B cell (primary cell): ENCODE measurements at regions not wholly inside any gene's neighbourhood (a gene's known extent, or its start where the extent isn't known, plus 50 kb on each side); places are given as distances from the start of the nearest gene placed in this dataset.

Experiments
- ATAC-seq: fragments of 200-7000 bp; cut with Tn5 transposase; one replicate; pipeline ENCODE4 v1.10.0; 2021; ENCODE audit warnings: low read depth, mild to moderate bottlenecking, moderate number of reproducible peaks, moderate library complexity
- CTCF ChIA-PET: fragments of 350-600 bp; sonication (Branson Sonifier 250); formaldehyde crosslinking; loops from one replicate; lab custom pipeline; 2021; ENCODE audit warnings: antibody characterized with exemption, inconsistent platforms; lab: Charles Lee
- POLR2A ChIA-PET: fragments of 350-600 bp; sonication (Branson Sonifier 250); formaldehyde crosslinking; loops from one replicate; lab custom pipeline; 2021; ENCODE audit warnings: antibody characterized with exemption; lab: Charles Lee
- DNase-seq: peaks from one replicate; pipeline ENCODE4 v3.0.0; 2013
- H2AFZ ChIP-seq: 2 replicates; pipeline ENCODE4 v1.6.1; 2012; ENCODE audit warnings: mild to moderate bottlenecking, low read depth, low read length; ENCODE audit not compliant: insufficient read depth, poor library complexity, severe bottlenecking
- H3K27ac ChIP-seq, 2 donors: 1 replicate in 1 of 2; 2 replicates in 1 of 2; pipeline ENCODE4 v1.5.1; 2012 to 2013; ENCODE audit warnings: low read length in 2 of 2, mild to moderate bottlenecking in 2 of 2, moderate library complexity in 1 of 2
- H3K27me3 ChIP-seq, 4 experiments: fragments of 200-600 bp in 1 of 4; sonication (generic) in 1 of 4; replicated peaks in 1 of 4; 1 replicate in 2 of 4; 2 replicates in 2 of 4; pipeline versions ENCODE4 v1.6.1 to v1.7.0; 2013 to 2016; ENCODE audit warnings: low read length in 3 of 4, mild to moderate bottlenecking in 2 of 4, mixed read lengths in 1 of 4, moderate library complexity in 1 of 4; ENCODE audit not compliant: insufficient read depth in 4 of 4, control insufficient read depth in 3 of 4; ENCODE audit errors: control extremely low read depth in 1 of 4
- H3K36me3 ChIP-seq, 2 experiments: replicated peaks in 1 of 2; 1 replicate in 1 of 2; 2 replicates in 1 of 2; pipeline versions ENCODE4 v1.6.1 to v1.7.1; 2013; ENCODE audit warnings: low read length in 1 of 2; ENCODE audit not compliant: insufficient read depth in 2 of 2, control insufficient read depth in 1 of 2; ENCODE audit errors: control extremely low read depth in 1 of 2, extremely low read depth in 1 of 2
- H3K4me1 ChIP-seq, 2 donors: fragments of 200-600 bp in 1 of 2; sonication (generic) in 1 of 2; 1 replicate in 1 of 2; 2 replicates in 1 of 2; pipeline versions ENCODE4 v1.5.1 to v1.6.1; 2013 to 2017; ENCODE audit warnings: low read length in 2 of 2; ENCODE audit not compliant: control insufficient read depth in 2 of 2, insufficient read depth in 2 of 2
- H3K4me2 ChIP-seq: replicated peaks from 2 replicates; pipeline ENCODE3; 2012; ENCODE audit warnings: mild to moderate bottlenecking, low read depth, low read length; ENCODE audit not compliant: poor library complexity, severe bottlenecking
- H3K4me3 ChIP-seq, 5 experiments: fragments of 200-600 bp in 1 of 5; sonication (generic) in 1 of 5; 1 replicate in 3 of 5; 2 replicates in 2 of 5; pipeline versions ENCODE4 v1.5.1 to v1.7.0; 2011 to 2016; ENCODE audit warnings: low read length in 4 of 5, mild to moderate bottlenecking in 4 of 5, low read depth in 2 of 5, control low read depth in 1 of 5, moderate library complexity in 1 of 5; ENCODE audit not compliant: insufficient read depth in 1 of 5; ENCODE audit errors: control extremely low read depth in 1 of 5, extremely low read depth in 1 of 5
- H3K79me2 ChIP-seq: fragments of 200-600 bp; sonication (generic); one replicate; pipeline ENCODE4 v1.6.0; 2016; ENCODE audit warnings: low read length; ENCODE audit not compliant: control insufficient read depth, insufficient read depth
- H3K9ac ChIP-seq: fragments of 200-600 bp; sonication (generic); 2 replicates; pipeline ENCODE4 v1.6.1; 2017; ENCODE audit warnings: mild to moderate bottlenecking, low read length, moderate library complexity
- H3K9me3 ChIP-seq, 3 donors: one replicate each; pipeline versions ENCODE4 v1.6.1 to v1.7.1; 2013; ENCODE audit warnings: low read length in 2 of 3; ENCODE audit not compliant: control insufficient read depth in 2 of 3, insufficient read depth in 1 of 3; ENCODE audit errors: control extremely low read depth in 1 of 3
- H4K20me1 ChIP-seq: 2 replicates; pipeline ENCODE4 v1.6.0; 2012; ENCODE audit warnings: mild to moderate bottlenecking, low read length; ENCODE audit not compliant: insufficient read depth, control insufficient read depth, poor library complexity, severe bottlenecking
- H3K27ac Mint-ChIP-seq: one replicate; pipeline ENCODE4 v1.8.0; 2021; ENCODE audit warnings: mixed read lengths
- H3K27me3 Mint-ChIP-seq: one replicate; pipeline ENCODE4 v1.8.0; 2021; ENCODE audit warnings: mixed read lengths
- H3K4me1 Mint-ChIP-seq: one replicate; pipeline ENCODE4 v1.8.0; 2021; ENCODE audit warnings: mixed read lengths
- H3K4me3 Mint-ChIP-seq: one replicate; pipeline ENCODE4 v1.8.0; 2021; ENCODE audit warnings: mixed read lengths
- H3K9me3 Mint-ChIP-seq: one replicate; pipeline ENCODE4 v1.8.0; 2022; ENCODE audit warnings: mixed read lengths; ENCODE audit not compliant: insufficient read depth
- CTCF ChIP-seq: fragments of 200-600 bp; IDR thresholded peaks from one replicate; pipeline ENCODE4 v1.8.0; 2022; ENCODE audit warnings: antibody characterized with exemption, mild to moderate bottlenecking
- EZH2 ChIP-seq: IDR thresholded peaks from 2 replicates; pipeline ENCODE4 v1.6.1; 2012; ENCODE audit warnings: borderline replicate concordance, low read depth, mild to moderate bottlenecking, moderate library complexity, low read length; ENCODE audit not compliant: insufficient read depth, poor library complexity, severe bottlenecking
- WGBS: methylation state at CpG from one replicate; pipeline ENCODE4 v1.1.5; 2013; ENCODE audit warnings: missing lambda C conversion rate; ENCODE audit not compliant: insufficient coverage; 5-methylcytosine and 5-hydroxymethylcytosine counted together
- intact Hi-C: fragments of 100-400 bp; cut with micrococcal nuclease; formaldehyde crosslinking; loops from one replicate; pipeline ENCODE4 v1.10.0; 2022

DNA sequence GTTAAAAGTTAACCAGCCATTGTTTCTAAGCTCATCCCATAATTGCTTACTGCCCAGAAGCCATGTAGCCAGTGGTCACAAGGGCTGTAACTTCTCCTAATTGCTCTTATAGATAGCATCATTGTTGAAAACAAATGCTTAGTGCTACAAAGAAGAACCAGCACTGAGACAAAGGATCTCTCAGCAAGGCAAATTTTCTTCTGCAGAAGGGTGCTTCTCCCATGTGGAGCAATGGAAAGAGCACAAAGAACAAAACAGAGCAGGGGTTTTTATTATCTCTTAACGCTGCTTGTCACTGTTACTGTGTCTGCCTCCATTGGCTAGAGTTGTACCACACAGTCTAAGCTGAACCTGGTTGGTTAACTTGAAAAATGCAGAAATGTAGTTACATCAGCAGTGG is 1036.8 kb downstream of the UQCRFS1 start:
- H3K4me3 ChIP-seq = no peak overlapping the region
- Mint-ChIP-seq H3K27me3 (no peaks in the 10 kb centered on the region), H3K4me1 (no peaks in the 10 kb centered on the region), H3K27ac (no peak overlapping the region), H3K4me3 (no peak overlapping the region), H3K9me3 (peaks cover 22% of the 10 kb centered on the region)
- no peak overlapping the region for H2AFZ ChIP-seq
- H3K27me3 ChIP-seq = no peaks in the 10 kb centered on the region
- H3K9me3 ChIP-seq = peaks cover 0 to 22% (median 5%) of the 10 kb centered on the region in 3 donors
- intact Hi-C loops = no loop called here
- H3K36me3 ChIP-seq = no peaks in the 10 kb centered on the region
- no peaks in the 10 kb centered on the region for H3K4me1 ChIP-seq
- H3K9ac ChIP-seq = no peak overlapping the region
- H3K79me2 ChIP-seq = no peaks in the 10 kb centered on the region
- no peak for DNase-seq
- ATAC-seq = no peak
- ChIA-PET POLR2A (no interaction called here), CTCF (no interaction called here)
- H3K4me2 ChIP-seq = no peak overlapping the region
- no peaks in the 10 kb centered on the region for H4K20me1 ChIP-seq
- no peak overlapping the region for H3K27ac ChIP-seq
- WGBS = 0% methylated on average over 1 of the region's 1 CpG
- TF ChIP-seq CTCF (no peak), EZH2 (no peak)

GRCh38 chr19:28171983-28172382 is 1041.0 kb downstream of the UQCRFS1 start:
- H3K4me2 ChIP-seq = no peak overlapping the region
- POLR2A ChIA-PET = no interaction called here
- intact Hi-C loops = no loop called here
- no peak overlapping the region for H3K9ac ChIP-seq
- H3K27me3 ChIP-seq = no peaks in the 10 kb centered on the region
- no peak overlapping the region for H3K27ac Mint-ChIP-seq
- CTCF ChIA-PET = no interaction called here
- no peaks in the 10 kb centered on the region for H3K4me1 Mint-ChIP-seq
- no peaks in the 10 kb centered on the region for H3K4me1 ChIP-seq
- no peak overlapping the region for H3K4me3 ChIP-seq
- DNase-seq = no peak
- H3K4me3 Mint-ChIP-seq = no peak overlapping the region
- no peaks in the 10 kb centered on the region for H3K79me2 ChIP-seq
- peaks cover 0 to 21% (median 5%) of the 10 kb centered on the region in 3 donors for H3K9me3 ChIP-seq
- H3K9me3 Mint-ChIP-seq = peaks cover 20% of the 10 kb centered on the region
- H3K27me3 Mint-ChIP-seq = no peaks in the 10 kb centered on the region
- no peak overlapping the region for H3K27ac ChIP-seq
- no peak overlapping the region for H2AFZ ChIP-seq
- no peak for ATAC-seq
- WGBS = 88% methylated on average over 8 of the region's 8 CpGs
- no peaks in the 10 kb centered on the region for H3K36me3 ChIP-seq
- TF ChIP-seq CTCF = no peak
- no peak for TF ChIP-seq EZH2
- H4K20me1 ChIP-seq = no peaks in the 10 kb centered on the region
